AG09319 (cell line): ENCODE measurements at regions not wholly inside any gene's neighbourhood (a gene's known extent, or its start where the extent isn't known, plus 50 kb on each side); places are given as distances from the start of the nearest gene placed in this dataset.
"Not testable (repeated sequence)": the region's sequence is repeated elsewhere in the genome, so short reads cannot be mapped to it uniquely, and the experiment has no call there.

Source experiments
- DNase-seq: peaks from one replicate; pipeline ENCODE4 v3.0.0-alpha.2; 2010; ENCODE audit warnings: low read depth; ENCODE audit errors: extremely low read depth
- TF ChIP-seq, protein P1 (sequence below): IDR thresholded peaks from 2 replicates; pipeline ENCODE4 v1.5.1; 2011; ENCODE audit warnings: low read depth, mild to moderate bottlenecking, inconsistent platforms, low read length, moderate library complexity

DNA sequence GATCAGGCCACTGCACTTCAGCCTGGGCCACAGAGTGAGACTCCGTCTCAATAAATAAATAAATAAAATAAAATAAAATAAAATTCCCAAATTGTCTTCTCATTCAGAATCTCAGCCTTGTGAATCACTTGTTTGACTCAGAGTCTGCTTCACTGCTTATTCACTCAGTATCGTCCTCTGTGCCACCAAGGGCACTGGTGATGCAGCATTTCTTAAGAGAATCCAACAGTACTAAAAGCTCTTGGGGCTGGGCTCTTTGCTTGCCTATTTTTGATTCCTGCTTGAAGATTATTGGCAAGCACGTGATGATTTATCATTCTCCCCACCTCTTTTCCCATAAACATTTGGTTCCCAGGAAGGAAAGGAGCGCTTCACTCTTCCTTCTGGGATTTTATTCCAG is 54.8 kb upstream of the HMGB1 start:
- DNase-seq = no peak
- TF ChIP-seq, protein P1, sequence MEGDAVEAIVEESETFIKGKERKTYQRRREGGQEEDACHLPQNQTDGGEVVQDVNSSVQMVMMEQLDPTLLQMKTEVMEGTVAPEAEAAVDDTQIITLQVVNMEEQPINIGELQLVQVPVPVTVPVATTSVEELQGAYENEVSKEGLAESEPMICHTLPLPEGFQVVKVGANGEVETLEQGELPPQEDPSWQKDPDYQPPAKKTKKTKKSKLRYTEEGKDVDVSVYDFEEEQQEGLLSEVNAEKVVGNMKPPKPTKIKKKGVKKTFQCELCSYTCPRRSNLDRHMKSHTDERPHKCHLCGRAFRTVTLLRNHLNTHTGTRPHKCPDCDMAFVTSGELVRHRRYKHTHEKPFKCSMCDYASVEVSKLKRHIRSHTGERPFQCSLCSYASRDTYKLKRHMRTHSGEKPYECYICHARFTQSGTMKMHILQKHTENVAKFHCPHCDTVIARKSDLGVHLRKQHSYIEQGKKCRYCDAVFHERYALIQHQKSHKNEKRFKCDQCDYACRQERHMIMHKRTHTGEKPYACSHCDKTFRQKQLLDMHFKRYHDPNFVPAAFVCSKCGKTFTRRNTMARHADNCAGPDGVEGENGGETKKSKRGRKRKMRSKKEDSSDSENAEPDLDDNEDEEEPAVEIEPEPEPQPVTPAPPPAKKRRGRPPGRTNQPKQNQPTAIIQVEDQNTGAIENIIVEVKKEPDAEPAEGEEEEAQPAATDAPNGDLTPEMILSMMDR = no peak

DNA sequence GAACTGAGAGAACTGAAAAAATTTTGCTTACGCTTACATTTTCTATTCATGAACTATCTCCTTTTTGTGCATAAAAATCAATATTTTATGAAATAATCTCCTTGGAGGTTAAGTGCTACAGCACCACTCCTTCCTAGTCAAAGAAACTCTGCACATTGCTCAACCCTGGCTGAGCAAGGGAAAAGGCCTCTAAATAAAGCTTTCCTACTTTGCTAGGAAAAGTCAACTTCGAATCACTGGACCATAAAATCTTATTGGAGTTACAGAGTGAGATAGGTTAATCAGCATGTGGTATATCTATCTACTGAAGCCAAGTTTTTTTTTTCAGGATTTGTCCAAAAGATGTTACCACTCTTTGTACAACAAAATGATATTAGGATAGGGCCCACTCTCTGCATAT is 57.5 kb upstream of the HMGB1 start:
- no peak for DNase-seq
- TF ChIP-seq, protein P1 = no peak

DNA sequence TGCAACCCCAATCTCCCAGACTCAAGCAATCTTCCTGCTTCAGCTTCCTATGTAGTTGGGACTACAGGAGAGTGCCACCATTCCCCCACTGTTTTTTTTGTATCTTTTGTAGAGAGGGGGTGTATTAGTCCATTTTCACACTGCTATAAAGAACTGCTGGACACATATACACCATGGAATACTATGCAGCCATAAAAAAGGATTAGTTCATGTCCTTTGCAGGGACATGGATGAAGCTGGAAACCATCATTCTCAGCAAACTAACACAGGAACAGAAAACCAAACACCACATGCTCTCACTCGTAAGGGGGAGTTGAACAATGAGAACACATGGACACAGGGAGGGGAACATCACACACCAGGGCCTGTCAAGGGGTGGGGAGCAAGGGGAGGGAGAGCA is 58.1 kb upstream of the HMGB1 start:
- DNase-seq = not testable (repeated sequence)

DNA sequence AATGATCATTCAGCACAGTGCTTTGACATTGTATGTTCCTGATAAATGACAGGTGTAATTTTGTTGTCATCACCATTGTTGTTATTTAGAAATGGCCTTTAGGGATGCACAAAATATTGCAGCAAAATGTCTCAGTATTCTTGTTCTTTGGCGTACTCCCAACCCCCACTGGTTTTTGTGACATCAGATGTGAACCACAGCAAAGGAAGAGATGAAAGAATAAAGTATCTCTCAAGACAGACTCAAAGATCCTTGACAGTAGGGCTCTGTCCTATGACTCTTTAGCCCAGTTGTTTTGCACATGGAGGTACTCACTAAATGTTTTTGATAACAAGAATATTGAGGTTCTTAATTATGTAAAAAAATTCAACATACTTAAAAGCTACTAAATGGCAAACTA is 59.5 kb upstream of the HMGB1 start:
- not testable (repeated sequence) for DNase-seq

DNA sequence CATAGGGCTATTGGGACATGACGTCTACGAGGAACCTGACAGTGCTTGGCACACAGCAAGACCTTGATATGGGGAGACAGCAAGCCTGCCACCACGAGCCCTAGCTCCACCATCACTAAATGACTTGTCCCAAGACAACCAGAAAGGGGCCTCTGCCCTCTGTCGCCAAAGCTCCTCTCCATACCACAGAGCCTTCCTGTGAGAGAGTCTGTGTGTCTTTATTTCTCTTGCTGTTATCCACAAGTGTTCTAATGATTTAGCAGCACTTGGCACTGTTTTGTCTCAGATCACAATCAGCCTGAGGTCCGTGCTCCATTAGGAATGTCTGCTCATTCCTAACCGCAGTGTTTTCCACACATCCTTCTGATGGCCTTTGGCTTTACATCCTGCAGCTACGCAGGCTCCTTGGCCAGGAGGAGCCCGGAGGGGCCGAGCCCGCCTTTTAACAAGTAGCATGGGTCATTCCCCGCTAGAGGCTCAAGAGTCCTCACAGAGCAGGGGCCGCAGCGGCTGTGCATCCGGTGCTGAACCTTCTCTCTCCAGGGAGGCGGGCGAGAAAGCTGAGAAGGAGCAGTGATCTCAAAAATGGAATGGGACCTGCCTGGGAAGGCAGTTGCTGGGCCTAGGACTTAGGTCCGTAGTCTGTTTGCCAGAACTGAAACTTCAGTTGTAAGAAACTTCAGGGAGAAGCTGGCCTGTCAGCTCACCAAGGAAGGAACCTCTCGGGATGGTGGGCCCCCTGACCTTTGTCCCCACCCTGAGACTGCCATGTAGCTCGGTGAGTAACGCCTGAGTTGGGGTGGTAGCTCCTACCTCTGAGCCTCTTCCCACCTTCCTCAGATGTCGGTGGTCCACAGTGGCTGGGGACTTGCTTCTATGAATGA is 61.1 kb upstream of the HMGB1 start:
- TF ChIP-seq, protein P1 = no peak
- DNase-seq = no peak

DNA sequence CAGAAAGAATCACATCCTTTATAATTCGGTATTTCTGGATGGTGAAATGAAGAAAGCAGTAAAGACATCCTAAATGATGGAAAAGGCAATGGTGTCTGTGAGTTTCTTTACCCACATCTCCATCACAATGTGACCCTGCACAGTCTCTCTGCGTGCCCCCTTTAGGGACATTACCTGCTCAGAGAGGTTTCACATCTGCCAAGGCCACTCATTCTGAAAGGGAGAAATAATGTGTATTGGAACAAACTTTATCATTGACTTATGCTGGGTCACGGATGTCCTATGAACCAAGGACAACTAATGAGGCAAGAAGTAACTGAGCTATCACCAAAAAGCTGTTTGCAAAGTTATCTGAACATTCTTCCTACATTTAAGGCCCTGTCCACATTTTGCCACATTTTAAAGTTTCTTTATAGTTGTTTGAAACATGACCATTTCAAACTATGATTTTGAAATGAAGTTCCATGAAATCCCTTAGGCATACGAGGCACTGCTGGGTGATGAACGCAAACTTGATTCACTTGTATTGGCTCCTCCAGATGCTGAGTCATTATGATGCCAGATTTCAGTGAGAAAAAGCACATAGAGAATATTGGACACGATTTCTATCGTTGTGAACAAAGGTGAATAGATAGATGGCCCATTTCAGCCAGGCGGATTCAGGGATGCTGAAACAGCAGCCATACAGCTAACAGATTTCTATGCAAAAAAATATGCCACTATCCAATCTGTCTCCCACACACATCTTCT is 63.5 kb upstream of the HMGB1 start:
- no peak for DNase-seq
- TF ChIP-seq, protein P1 = no peak

DNA sequence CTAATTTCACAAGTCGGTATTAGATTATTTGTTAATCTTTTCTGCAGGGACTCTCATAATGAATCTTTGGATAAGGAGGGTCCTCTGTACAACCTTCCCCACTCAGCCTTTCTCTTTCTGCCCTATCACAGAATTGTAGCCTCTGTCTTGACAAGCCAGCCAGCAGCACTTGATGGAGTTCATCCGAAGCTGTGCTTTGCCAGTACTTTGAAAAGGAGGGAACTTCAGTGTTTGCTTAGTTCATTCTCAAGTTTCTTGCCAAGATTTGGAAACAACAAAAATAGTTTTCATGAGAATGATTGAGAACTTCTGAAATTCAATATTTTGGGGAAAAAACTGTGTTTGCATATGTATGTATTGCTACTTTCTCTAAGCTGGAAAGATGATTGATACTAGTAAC is 69.3 kb upstream of the HMGB1 start:
- TF ChIP-seq, protein P1 = no peak

DNA sequence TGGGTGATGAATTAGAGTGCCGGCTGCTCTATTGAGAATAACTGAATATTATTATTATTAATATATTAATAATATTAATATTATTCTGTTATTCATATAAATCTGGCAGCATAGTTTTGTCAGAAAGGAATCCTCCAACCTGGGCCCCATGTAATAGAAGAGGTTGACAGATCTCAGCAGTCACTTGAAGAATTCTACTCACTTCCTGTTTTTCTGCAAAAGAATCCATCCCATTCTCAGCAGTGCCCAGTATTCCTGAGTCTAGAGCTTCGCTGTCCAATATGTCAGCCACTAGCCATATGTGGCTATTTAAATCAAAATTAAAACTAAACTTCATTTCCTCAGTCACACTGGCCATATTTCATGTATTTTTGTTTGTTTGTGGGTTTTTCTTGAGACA is 72.4 kb upstream of the USPL1 start:
- DNase-seq = no peak
- TF ChIP-seq, protein P1 = no peak

More for the DNA sequence above, 69.3 kb upstream of the HMGB1 start:
- DNase-seq = no peak

DNA sequence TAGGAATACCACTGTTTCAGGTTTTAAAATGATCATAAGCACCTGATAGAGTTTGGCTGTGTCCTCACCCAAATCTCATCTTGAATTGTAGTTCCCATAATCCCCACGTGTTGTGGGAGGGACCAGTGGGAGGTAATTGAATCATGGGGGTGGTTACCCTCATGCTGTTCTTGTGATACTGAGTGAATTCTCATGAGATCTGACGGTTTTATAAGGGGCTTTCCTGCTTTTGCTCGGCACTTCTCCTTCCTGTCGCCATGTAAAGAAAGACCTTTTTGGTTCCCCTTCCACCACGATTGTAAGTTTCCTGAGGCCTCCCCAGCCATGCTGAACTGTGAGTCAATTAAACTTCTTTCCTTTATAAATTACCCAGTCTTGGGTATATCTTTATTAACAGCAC is 69.7 kb upstream of the USPL1 start:
- DNase-seq = not testable (repeated sequence)
